ENCODE measurements at regions not wholly inside any gene's neighbourhood (a gene's known extent, or its start where the extent isn't known, plus 50 kb on each side); places are given as distances from the start of the nearest gene placed in this dataset.

- H3K4me1 ChIP-seq (replicated peaks), result no peaks in the 10 kb centered on the region
- intact Hi-C loops (cut with DNase I), result no loop called here
- no peaks in the 10 kb centered on the region for H3K36me3 ChIP-seq
- no peak for DNase-seq (ENCODE audit: low spot score)
- H3K27ac ChIP-seq, result peak overlapping the region in 1 of 2 donors; percentile 27
- H3K9me3 ChIP-seq, result no peaks in the 10 kb centered on the region
- 88% methylated on average over 2 of the region's 2 CpGs for WGBS
- no peaks in the 10 kb centered on the region for H3K27me3 ChIP-seq (replicated peaks; ENCODE audit: insufficient read depth)
- no peak overlapping the region for H3K4me3 ChIP-seq
- no peak for TF ChIP-seq POLR2A (IDR thresholded peaks at IDR 0.05)
- TF ChIP-seq, protein P1, sequence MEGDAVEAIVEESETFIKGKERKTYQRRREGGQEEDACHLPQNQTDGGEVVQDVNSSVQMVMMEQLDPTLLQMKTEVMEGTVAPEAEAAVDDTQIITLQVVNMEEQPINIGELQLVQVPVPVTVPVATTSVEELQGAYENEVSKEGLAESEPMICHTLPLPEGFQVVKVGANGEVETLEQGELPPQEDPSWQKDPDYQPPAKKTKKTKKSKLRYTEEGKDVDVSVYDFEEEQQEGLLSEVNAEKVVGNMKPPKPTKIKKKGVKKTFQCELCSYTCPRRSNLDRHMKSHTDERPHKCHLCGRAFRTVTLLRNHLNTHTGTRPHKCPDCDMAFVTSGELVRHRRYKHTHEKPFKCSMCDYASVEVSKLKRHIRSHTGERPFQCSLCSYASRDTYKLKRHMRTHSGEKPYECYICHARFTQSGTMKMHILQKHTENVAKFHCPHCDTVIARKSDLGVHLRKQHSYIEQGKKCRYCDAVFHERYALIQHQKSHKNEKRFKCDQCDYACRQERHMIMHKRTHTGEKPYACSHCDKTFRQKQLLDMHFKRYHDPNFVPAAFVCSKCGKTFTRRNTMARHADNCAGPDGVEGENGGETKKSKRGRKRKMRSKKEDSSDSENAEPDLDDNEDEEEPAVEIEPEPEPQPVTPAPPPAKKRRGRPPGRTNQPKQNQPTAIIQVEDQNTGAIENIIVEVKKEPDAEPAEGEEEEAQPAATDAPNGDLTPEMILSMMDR (IDR thresholded peaks at IDR 0.05), result no peak
- no peak for TF ChIP-seq POLR2AphosphoS5 (IDR thresholded peaks at IDR 0.05)
Observed at GRCh38 chr3:159792070-159792469, 196.6 kb upstream of the IL12A start.

DNA sequence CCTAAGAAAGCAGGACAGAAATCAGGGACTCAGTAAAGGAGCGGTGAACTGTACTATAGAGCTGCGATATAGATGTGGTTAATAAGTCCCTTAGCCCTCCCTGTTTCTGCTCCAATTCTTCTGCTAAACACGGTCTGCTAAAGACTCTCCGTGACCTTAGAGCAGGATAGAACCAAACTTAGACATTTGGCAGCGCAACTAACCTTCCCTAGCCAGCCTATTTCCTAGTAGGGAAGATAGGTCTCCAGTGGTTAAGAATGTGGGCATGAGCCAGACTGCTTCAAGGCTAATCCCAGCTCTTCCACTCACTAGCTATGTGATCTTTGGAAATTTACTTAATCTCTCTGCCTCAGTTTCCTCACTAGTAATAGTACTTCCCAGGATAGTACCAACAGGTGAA lies 193.6 kb upstream of the IL12A start:
- Histone ChIP-seq H3K4me1 (replicated peaks) (no peaks in the 10 kb centered on the region), H3K9me3 (no peaks in the 10 kb centered on the region), H3K27ac (peak overlapping the region; percentile 30 to 54), H3K36me3 (no peaks in the 10 kb centered on the region), H3K27me3 (replicated peaks; ENCODE audit: insufficient read depth) (no peaks in the 10 kb centered on the region), H3K4me3 (no peak overlapping the region)
- TF ChIP-seq POLR2AphosphoS5 (IDR thresholded peaks at IDR 0.05) (no peak), POLR2A (IDR thresholded peaks at IDR 0.05) (no peak)
- TF ChIP-seq, protein P1 (IDR thresholded peaks at IDR 0.05), result no peak
- 78% methylated on average over 5 of the region's 5 CpGs for WGBS
- intact Hi-C loops (cut with DNase I), result loop anchor here (2.0 kb wide), 1 partner anchor 30 kb away; no protein-coding TSS in a partner anchor
- no peak for DNase-seq (ENCODE audit: low spot score)

DNA sequence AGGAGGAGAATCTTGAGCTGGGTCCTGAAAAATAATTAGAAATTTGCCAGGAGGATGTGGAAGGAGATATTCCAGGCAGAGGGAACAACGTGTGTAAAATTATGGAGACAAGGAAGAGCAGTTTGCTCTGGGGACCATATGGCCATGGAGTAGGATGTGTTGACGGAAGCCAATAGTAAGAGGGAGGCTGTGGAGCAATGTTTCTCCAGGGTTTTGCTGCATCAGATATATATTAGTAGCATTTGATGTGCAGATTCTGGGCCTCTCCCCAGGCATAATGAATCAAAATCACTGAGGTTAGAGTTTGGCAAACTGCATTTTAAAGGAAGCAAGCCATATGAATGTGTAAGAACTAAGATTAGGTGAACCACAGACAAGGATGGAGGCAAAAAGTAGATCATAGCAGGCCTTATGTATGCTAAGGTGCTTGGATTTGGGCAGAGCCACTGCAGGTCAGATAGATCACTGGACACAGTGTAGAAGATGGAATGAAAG lies 192.9 kb upstream of the IL12A start:
- no peaks in the 10 kb centered on the region for H3K4me1 ChIP-seq (replicated peaks)
- peak overlapping the region; percentile 26 to 30 for H3K27ac ChIP-seq
- DNase-seq (ENCODE audit: low spot score), result no peak
- H3K27me3 ChIP-seq (replicated peaks; ENCODE audit: insufficient read depth), result no peaks in the 10 kb centered on the region
- TF ChIP-seq POLR2A (IDR thresholded peaks at IDR 0.05) (no peak), POLR2AphosphoS5 (IDR thresholded peaks at IDR 0.05) (no peak)
- TF ChIP-seq, protein P1 (IDR thresholded peaks at IDR 0.05), result no peak
- no peaks in the 10 kb centered on the region for H3K36me3 ChIP-seq
- intact Hi-C loops (cut with DNase I), result loop anchor here (2.0 kb wide), 1 partner anchor 31 kb away; no protein-coding TSS in a partner anchor
- H3K9me3 ChIP-seq, result no peaks in the 10 kb centered on the region
- no peak overlapping the region for H3K4me3 ChIP-seq
- 82% methylated on average over 2 of the region's 2 CpGs for WGBS

DNA sequence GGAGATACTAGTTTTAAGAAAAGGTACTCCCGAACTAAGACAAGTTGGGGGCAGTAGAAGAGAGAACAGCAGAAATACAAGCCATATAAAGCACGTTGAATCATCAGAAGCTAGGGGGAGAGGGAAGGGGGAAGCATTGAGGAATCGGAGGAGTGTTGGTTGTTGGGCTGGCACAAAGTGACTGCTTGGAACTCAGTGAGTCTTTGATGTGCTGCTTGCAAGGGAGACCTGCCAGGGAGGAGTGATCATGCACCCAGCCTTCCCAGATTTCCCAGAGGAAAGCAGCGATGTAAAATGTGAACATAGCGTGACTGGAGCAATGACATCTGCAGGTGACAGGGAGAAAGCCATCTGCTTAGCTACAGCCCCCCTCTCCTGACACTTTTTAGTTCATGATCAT lies 192.4 kb upstream of the IL12A start:
- no peaks in the 10 kb centered on the region for H3K9me3 ChIP-seq
- DNase-seq (ENCODE audit: low spot score), result no peak
- H3K27me3 ChIP-seq (replicated peaks; ENCODE audit: insufficient read depth), result no peaks in the 10 kb centered on the region
- no peaks in the 10 kb centered on the region for H3K36me3 ChIP-seq
- no peak for TF ChIP-seq POLR2A (IDR thresholded peaks at IDR 0.05)
- TF ChIP-seq POLR2AphosphoS5 (IDR thresholded peaks at IDR 0.05), result no peak
- TF ChIP-seq, protein P1 (IDR thresholded peaks at IDR 0.05), result no peak
- no peaks in the 10 kb centered on the region for H3K4me1 ChIP-seq (replicated peaks)
- no peak overlapping the region for H3K4me3 ChIP-seq
- WGBS, result 64% methylated on average over 5 of the region's 5 CpGs
- intact Hi-C loops (cut with DNase I), result no loop called here
- H3K27ac ChIP-seq, result peak overlapping the region; percentile 26 to 30

DNA sequence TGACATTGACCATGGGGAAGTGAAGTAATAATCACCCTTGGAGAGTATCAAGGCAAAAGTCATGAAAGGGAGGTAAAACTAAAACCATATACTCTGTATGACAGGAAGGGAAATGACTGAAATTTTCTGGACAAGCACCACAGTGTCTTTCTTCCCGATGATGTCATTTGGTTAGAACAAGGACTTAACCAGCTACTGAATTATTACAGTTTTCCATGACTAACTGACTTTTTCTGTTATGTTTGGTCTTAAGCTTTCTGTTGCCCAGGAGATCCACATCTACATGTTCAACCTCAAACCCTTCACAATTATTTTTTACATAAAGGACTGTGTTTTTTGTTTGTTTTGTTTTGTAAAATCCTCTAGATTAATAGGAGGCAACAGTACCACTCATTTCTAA lies 191.9 kb upstream of the IL12A start:
- Histone ChIP-seq H3K4me1 (replicated peaks) (no peaks in the 10 kb centered on the region), H3K27ac (no peak overlapping the region), H3K27me3 (replicated peaks; ENCODE audit: insufficient read depth) (no peaks in the 10 kb centered on the region), H3K36me3 (no peaks in the 10 kb centered on the region), H3K9me3 (no peaks in the 10 kb centered on the region), H3K4me3 (no peak overlapping the region)
- 35% methylated on average over 1 of the region's 1 CpG for WGBS
- no peak for DNase-seq (ENCODE audit: low spot score)
- intact Hi-C loops (cut with DNase I), result no loop called here
- TF ChIP-seq POLR2AphosphoS5 (IDR thresholded peaks at IDR 0.05) (no peak), POLR2A (IDR thresholded peaks at IDR 0.05) (no peak)
- TF ChIP-seq, protein P1 (IDR thresholded peaks at IDR 0.05), result no peak
